DMS114 treated with DMSO at 0.1 percent for 48 hours (cell line): ENCODE measurements at regions not wholly inside any gene's neighbourhood (a gene's known extent, or its start where the extent isn't known, plus 50 kb on each side); places are given as distances from the start of the nearest gene placed in this dataset.
"Not testable (repeated sequence)": the region's sequence is repeated elsewhere in the genome, so short reads cannot be mapped to it uniquely, and the experiment has no call there.

Experiments
- DNase-seq: peaks from one replicate; lab custom pipeline; 2025; ENCODE audit not compliant: unreplicated experiment; lab: John Stamatoyannopoulos, UW

DNA sequence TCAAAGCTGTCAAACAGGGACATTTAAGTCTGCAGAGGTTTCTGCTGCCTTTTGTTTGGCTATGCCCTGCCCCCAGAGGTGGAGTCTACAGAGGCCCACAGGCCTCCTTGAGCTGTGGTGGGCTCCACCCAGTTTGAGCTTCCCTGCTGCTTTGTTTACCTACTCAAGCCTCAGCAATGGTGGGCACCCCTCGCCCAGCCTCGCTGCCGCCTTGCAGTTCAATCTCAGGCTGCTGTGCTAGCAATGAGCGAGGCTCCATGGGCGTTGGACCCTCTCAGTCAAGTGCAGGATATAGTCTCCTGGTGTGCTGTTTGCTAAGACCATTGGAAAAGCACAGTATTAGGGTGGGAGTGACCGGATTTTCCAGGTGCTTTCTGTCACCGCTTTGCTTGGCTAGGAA is 477.6 kb upstream of the IL12A start:
- DNase-seq: not testable (repeated sequence)

DNA sequence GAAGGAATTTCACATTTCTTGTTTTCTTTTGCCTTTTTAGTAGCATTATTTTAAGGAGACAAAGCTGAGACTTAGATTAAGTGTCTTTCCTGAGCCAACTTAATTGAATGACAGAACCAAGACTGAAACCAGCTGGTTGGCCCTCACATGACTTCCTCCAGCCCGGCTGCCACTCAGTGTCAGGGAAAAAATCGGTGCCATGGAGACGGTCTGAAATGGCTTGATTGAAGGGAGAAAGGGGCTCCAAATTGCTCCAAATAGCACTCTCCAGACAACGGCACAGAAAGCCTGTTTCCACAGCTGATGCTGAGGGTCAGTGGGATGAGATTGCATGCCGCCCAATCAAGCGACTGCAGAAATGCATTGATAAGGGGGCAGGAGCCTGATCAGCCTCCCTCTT is 475.2 kb upstream of the IL12A start:
- DNase-seq: no peak

DNA sequence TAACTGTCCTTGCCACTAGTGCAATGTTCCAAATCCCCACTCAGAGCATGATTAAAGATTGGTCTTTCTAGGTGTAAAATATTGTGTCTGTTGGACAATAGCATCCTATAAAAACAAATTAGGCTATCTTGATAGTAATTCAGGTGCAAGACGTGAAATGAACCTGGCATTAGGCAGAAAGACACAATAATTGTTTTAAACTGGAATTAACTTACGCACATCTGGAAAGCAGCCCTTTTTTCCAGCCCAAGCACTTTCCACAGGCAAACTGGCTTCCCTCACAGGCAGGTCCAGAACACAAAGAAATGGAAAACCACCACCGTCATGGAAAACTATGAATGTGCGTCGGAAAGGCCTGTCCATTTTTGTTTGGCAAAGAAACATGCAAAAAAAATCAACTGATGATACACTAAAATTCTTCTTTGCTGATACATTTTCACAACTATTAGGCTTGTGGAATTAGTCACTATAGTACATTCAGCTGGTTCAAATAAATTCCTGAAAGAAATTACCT is 474.7 kb upstream of the IL12A start:
- no peak for DNase-seq

GRCh38 chr3:159517105-159517504 is 471.5 kb upstream of the IL12A start:
- no peak for DNase-seq

DNA sequence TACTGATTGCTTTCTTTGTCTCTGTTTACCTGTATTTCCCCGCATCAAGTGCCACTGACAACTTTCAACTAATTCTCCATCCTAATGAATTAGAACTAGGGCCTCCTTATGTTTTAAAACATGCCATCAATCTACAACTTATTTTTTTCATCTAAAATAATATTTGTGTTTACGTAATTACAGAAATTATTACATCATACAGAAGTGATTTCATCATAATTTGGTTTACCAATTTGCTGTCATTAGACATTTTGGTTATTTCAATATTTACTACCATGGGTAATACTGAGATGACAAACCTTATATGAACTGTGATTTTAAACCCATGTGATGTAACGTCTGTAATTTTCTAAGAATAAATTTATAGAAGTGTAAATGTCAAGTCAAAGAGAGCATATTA is 468.0 kb upstream of the IL12A start:
- DNase-seq: no peak

DNA sequence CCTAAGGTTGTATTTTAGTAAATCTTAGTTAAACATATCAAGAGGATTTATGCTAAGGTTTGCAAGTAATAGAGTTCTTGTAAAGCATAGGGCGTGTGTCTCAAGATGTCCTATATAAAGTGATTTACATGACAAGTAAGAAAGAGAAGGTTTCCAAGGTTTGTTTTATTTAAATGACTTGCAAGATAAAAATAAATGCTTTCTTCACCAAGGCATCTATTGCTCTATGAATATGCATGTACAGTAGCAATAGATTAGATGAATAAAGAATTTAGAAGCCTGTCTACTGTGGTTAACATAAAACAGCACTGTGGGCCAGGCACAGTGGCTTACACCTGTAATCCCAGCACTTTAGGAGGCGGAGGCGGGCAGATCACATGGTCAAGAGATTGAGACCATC is 466.4 kb upstream of the IL12A start:
- DNase-seq: no peak

- no peak for DNase-seq
These were observed 460.3 kb upstream of the IL12A start for GRCh38 chr3:159528251-159528895.

DNA sequence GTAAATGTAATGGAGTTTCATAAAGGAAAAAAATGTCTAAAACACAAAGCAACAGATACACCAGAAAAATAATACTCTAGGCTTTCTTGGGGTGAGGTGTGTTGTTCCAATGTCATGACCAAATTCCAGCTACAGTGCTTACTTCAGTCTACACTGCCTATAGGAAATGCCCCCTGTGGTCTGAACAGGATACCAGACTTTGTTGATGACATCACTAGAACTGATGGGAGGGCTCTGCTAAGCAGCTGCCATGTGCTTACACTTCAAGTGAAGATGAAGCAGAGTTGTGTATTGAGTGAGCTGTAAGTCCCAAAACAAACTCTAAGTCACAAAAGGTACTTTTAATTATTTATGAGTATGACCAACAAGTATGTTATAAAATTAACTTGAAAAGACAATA is 456.1 kb upstream of the IL12A start:
- no peak for DNase-seq

DNA sequence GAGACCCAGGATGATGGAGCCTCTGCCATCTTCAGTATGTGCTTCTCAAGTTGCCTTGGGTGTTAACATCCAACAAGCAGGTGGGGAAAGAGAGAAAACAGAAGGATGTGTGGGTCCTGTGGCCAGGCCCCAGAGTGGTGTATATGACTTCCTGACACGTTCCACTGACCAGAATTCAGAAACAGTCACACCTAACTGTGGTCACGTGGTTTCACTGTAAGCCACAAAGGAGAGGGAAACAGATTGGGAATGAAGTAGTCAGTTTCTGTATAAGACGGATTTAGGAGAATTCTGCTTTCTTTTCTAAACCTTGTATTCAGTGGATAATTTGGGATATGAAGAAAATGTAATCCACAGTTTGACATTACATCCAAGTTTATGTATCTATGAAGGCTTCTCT is 454.1 kb upstream of the IL12A start:
- DNase-seq: no peak

GRCh38 chr3:159536876-159537275 is 451.8 kb upstream of the IL12A start:
- no peak for DNase-seq

DNA sequence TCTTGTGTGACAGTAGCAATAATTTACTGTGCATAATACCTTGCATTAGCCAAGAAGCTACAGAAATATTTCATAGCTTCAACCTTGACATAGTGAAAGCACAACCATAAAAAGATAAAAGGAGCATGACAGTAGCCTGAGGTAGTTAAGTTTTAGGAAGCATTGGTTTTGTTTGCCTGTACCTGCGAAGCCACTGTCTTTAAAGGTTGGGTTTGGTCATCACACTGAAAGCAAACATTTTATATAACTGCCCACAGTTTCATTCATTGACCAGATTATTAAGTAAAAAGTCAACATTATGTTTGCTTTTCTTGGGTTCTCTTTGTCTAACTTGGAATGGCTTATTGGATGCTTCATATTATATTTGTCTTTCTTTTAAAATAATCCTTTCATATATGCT is 450.1 kb upstream of the IL12A start:
- DNase-seq: no peak

DNA sequence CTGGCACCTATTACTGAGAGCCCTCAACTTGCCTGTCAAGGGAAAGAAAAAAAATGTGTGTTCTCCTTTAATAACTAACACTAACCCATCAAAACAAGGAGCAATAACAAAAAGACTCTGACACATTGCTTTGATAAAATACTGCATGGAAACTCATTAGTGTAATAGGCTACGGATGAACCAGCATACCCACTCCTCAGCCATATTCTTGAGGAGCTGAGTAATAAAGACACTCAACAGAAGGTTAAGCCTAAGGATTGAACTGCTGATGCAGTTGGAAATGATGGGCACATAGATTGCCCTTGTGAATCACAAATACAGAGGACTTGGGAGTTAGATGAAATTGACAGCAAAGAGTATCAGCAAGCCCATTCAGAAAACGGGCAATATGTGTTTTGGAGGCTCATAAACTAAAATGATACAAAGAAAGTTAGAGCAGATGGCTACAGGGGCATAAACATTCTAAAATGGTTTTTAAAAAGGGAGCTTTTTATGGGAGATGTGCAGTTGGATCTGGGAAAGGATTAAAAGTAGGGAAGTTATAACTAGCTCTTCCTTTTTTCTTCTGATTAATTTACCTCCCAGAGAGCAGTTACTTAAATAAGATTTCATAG is 447.6 kb upstream of the IL12A start:
- DNase-seq: no peak

DNA sequence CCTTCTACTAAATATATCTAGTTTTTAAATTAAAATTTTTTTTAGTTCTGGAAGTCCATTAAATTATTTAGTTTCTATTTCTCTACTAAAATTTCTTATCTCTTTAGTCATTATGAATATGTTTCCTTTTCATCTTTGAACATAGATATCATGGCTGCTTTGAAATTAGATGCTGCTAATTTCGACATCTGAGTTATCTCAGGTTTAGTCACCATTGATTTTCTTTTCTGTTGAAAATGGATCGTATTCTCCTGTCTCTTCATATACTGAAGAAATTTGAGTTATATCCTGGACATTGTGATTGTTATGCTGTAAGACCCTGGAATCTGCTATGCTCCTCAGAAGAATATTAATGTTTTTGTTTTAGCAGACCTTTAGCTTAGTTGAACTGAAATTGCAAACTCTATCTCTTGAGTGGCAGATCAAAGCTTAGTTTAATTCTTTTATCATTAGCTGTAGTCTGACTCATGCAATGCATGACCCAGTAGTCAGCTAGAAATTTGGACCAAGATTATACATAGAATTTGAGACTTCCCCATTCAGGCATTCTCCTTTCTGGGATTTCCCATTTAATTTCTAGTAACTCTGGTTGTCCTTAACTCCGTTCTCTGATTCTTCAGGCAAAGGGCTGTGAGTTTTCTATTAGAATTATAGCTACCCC is 439.8 kb upstream of the IL12A start:
- DNase-seq: no peak

DNA sequence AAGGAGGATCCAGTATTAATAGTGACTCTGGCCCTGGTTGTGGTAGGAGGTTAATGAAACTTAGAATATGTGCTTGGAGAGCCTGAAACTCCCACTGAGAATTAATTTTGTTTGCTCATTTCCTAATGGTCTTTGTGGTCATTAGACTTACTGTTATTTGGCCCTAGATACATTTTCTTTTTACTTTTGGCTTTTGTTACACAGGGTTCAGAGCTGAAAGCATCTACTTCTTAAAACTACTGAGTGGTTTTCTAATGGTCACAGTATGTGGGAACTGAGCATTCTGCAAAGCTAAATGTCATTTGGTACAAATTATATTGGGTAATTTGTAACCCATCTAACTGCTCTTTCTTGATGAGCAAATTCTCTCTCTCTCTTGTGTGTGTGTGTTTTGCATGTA is 433.4 kb upstream of the IL12A start:
- no peak for DNase-seq

DNA sequence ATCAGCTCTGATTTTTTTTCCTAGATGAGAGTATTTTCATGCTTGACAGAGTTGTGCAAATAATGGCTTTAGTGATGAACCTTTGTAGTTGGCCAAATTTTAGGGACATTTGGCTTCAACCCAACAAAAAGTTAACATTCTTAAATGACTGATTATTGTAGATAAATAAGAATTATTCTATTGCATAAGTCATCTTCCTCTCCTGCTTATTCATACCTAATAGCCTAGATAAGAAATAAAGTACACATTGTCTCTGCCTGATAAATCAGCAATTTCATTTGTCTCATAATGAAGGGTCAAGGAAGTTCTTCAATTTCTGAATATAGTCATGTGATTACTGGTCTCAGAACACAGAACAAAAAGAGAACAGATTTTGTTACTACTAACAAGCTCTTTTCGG is 428.9 kb upstream of the IL12A start:
- no peak for DNase-seq

DNA sequence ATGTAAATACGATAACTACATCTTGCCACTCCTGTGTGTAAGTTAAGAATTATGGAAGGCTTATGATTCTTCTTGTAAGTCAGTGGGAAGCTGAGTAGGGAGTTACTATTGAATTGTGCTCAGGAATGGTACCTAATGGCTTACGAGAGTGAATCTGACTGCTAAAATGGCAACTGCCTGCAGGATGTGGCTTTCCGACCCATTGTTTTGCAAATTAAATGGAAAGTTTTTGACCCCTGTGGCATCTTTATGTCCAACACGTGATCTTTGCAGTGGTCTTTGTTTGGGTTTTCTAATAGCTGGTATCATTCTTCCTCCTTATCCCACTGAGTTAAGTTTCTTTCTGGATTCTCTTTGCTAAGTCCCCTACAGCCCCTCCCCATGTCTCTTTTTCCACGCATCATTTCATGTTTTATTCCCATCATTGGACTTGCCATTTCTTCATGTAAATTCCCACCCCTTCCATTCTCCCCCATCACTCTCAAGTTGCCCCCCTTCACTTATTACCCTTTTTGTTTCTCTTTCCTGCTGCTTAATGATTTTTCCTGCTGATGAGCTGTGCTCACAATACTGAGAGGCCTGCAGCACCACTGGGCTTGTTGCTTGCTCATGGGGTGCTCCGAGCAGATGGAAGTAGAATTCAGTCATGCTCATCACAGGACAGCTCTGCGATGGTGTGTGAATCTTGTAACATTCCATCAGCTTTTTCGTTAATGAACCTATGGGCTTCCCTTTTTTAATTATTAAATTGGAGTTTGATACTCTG is 428.2 kb upstream of the IL12A start:
- DNase-seq: no peak

DNA sequence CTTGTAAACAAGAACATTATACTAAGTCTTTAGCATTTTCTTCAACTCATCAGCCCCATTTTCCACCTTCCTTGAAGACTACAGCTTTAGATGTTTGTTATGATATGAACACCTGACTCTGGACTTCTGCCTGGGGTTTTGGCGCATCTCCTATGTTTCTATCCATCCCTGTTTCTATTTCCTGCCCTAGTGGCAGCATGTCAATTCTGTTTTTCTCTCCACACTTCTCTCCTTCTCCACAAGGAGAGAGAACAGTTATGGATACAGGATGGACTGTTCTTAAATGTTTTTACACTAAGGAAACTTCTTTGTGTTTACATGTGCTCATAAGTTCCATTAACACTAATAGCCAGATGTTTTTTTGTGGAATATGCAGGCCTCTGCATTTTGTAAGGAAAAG is 423.3 kb upstream of the IL12A start:
- no peak for DNase-seq

DNA sequence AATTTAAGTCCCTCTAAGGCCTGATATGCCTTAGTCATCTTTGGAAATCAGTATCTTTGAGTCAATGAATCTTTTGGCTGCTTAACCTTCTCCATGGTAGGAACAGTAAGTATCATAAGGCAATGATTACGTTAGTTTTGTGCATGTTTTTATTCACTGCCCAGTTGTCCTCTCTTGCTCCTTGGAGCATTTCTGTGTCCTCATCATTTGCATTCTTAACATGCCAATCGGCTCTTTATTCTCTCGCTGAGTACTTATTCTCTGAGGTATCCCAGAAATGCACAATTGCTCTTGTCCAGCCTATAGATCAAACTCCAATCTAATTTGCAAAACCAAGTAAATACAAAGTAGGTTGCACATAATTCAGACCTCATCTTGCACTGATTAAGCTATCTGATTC is 405.0 kb upstream of the IL12A start:
- peak; percentile 52 for DNase-seq

DNA sequence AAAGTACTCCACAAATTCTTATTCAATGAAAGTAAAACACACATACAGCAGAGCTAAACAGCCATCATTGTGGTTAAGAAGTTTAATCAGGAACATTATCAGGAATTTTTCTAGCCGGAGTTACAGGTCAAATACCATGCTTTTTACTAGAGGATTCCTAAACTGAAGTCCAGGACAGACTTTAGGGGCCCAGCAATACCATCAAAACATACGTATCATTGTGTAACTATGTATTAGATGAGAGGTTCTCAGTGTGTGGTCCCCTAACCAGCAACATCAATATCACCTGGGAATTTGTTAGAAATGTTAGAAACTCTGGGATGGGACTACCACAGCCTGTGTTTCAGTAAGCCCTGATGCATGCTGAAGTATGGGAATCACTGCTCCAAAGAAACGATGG is 404.2 kb upstream of the IL12A start:
- DNase-seq: peak; percentile 63

DNA sequence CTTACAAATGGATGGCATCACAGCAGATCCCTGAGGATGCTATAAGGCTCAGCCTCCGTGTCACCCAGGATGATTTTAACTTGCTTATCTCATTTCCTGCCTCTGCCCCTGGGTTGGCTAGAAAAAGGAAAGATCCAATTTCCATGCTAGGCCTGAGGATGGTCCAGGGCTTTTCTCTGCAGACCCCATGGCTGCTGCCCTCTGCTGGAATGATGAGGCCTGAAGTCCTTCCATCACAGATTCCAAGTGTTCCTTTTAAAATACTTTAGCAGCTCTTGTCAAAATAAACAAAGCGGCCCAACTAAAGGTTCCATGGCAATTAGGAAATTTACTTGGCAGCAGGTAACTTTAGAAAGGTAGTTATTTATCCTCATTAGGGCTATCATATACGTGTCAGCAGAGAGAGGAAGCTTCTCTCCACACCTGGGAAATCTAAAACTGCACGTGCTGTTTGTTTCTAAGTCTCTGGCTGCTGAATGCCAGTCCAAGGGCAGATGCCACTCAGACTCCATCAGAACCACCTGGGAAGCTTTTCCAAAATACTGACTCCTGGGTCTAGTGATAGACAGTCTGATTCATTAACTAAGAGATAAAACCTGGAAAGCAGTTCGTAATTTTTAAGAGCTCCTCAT is 401.9 kb upstream of the IL12A start:
- DNase-seq: peak; percentile 20

- DNase-seq: no peak
These were observed 394.6 kb upstream of the IL12A start for GRCh38 chr3:159593927-159594605.
